Anterior cingulate cortex (tissue), 58 donors: ENCODE measurements at regions not wholly inside any gene's neighbourhood (a gene's known extent, or its start where the extent isn't known, plus 50 kb on each side); places are given as distances from the start of the nearest gene placed in this dataset.

Source experiments
- DNase-seq, 58 donors: peaks; one replicate each; lab custom pipeline; 2025; lab: John Stamatoyannopoulos, UW

GRCh38 chr13:73903561-73903960 lies 230.6 kb downstream of the KLF12 start:
- no peak for DNase-seq

- DNase-seq = no peak
These were observed 231.4 kb downstream of the KLF12 start for GRCh38 chr13:73902847-73903246.

GRCh38 chr13:73902296-73902695 lies 231.9 kb downstream of the KLF12 start:
- DNase-seq = no peak

- no peak for DNase-seq
These were observed 232.7 kb downstream of the KLF12 start for GRCh38 chr13:73901324-73902068.

- no peak for DNase-seq
These were observed 233.6 kb downstream of the KLF12 start for GRCh38 chr13:73900591-73900990.

- DNase-seq = no peak
These were observed 235.3 kb downstream of the KLF12 start for GRCh38 chr13:73898899-73899298.

GRCh38 chr13:73898276-73898675 lies 235.9 kb downstream of the KLF12 start:
- DNase-seq = no peak

- DNase-seq = no peak
These were observed 239.1 kb downstream of the KLF12 start for GRCh38 chr13:73894995-73895571.

GRCh38 chr13:73893833-73894232 lies 240.4 kb downstream of the KLF12 start:
- DNase-seq = no peak

GRCh38 chr13:73891805-73892204 lies 242.4 kb downstream of the KLF12 start:
- no peak for DNase-seq

- DNase-seq = no peak
These were observed 251.0 kb downstream of the KLF12 start for GRCh38 chr13:73883162-73883561.

GRCh38 chr13:73880365-73880764 lies 253.8 kb downstream of the KLF12 start:
- DNase-seq = no peak

GRCh38 chr13:73879346-73880015 lies 254.7 kb downstream of the KLF12 start:
- DNase-seq = no peak

GRCh38 chr13:73877399-73877798 lies 256.8 kb downstream of the KLF12 start:
- no peak for DNase-seq

- DNase-seq = no peak
These were observed 257.9 kb downstream of the KLF12 start for GRCh38 chr13:73876323-73876722.

- no peak for DNase-seq
These were observed 260.0 kb downstream of the KLF12 start for GRCh38 chr13:73873940-73874830.

- no peak for DNase-seq
These were observed 261.8 kb downstream of the KLF12 start for GRCh38 chr13:73872397-73872796.

GRCh38 chr13:73870970-73871935 lies 263.0 kb downstream of the KLF12 start:
- no peak for DNase-seq

- no peak for DNase-seq
These were observed 264.0 kb downstream of the KLF12 start for GRCh38 chr13:73870036-73870741.
